ENCODE measurements at regions not wholly inside any gene's neighbourhood (a gene's known extent, or its start where the extent isn't known, plus 50 kb on each side); places are given as distances from the start of the nearest gene placed in this dataset.

GRCh38 chr4:12172198-12172973 is 743.7 kb upstream of the HS3ST1 start:
- no peak for DNase-seq

GRCh38 chr4:12170308-12170707 is 741.6 kb upstream of the HS3ST1 start:
- Histone ChIP-seq H3K27me3 (no peaks in the 10 kb centered on the region), H3K9me3 (no peaks in the 10 kb centered on the region), H3K4me1 (no peaks in the 10 kb centered on the region), H3K4me3 (no peak overlapping the region), H3K36me3 (no peaks in the 10 kb centered on the region), H3K27ac (no peak overlapping the region)
- no peak for DNase-seq
- intact Hi-C loops (cut with DNase I), result no loop called here
- 82 to 90% methylated on average over 4 of the region's 4 CpGs for WGBS, 2 donors
- TF ChIP-seq POLR2A (IDR thresholded peaks at IDR 0.05) (no peak), EP300 (IDR thresholded peaks at IDR 0.05) (no peak), CTCF (IDR thresholded peaks at IDR 0.05) (no peak), POLR2AphosphoS5 (IDR thresholded peaks at IDR 0.05) (no peak)

More at GRCh38 chr4:12172198-12172973, 743.7 kb upstream of the HS3ST1 start:
- H3K36me3 ChIP-seq, result no peaks in the 10 kb centered on the region
- no peak overlapping the region for H3K4me3 ChIP-seq
- no peaks in the 10 kb centered on the region for H3K9me3 ChIP-seq
- intact Hi-C loops (cut with DNase I), result no loop called here
- H3K4me1 ChIP-seq, result no peaks in the 10 kb centered on the region
- no peak overlapping the region for H3K27ac ChIP-seq
- TF ChIP-seq CTCF (IDR thresholded peaks at IDR 0.05), result no peak
- no peak for TF ChIP-seq POLR2A (IDR thresholded peaks at IDR 0.05)
- no peak for TF ChIP-seq EP300 (IDR thresholded peaks at IDR 0.05)
- TF ChIP-seq POLR2AphosphoS5 (IDR thresholded peaks at IDR 0.05), result no peak
- no peaks in the 10 kb centered on the region for H3K27me3 ChIP-seq
- whole genome bisulfite sequencing, 2 donors, result 48 to 57% methylated on average over 3 of the region's 3 CpGs

- TF ChIP-seq POLR2AphosphoS5 (IDR thresholded peaks at IDR 0.05) (no peak), POLR2A (IDR thresholded peaks at IDR 0.05) (no peak), EP300 (IDR thresholded peaks at IDR 0.05) (no peak), CTCF (IDR thresholded peaks at IDR 0.05) (no peak)
- no peak overlapping the region for H3K27ac ChIP-seq
Observed at GRCh38 chr4:12165616-12166015, 736.9 kb upstream of the HS3ST1 start.

GRCh38 chr4:12146339-12146738 is 717.6 kb upstream of the HS3ST1 start:
- intact Hi-C loops (cut with DNase I), result no loop called here
- no peak for TF ChIP-seq POLR2A (IDR thresholded peaks at IDR 0.05)
- TF ChIP-seq POLR2AphosphoS5 (IDR thresholded peaks at IDR 0.05), result no peak
- TF ChIP-seq EP300 (IDR thresholded peaks at IDR 0.05), result no peak
- TF ChIP-seq CTCF (IDR thresholded peaks at IDR 0.05), result no peak

More at GRCh38 chr4:12165616-12166015, 736.9 kb upstream of the HS3ST1 start:
- Histone ChIP-seq H3K9me3 (peaks cover 0 to 6% (median 0%) of the 10 kb centered on the region in 4 donors), H3K27me3 (no peaks in the 10 kb centered on the region), H3K4me3 (no peak overlapping the region), H3K36me3 (no peaks in the 10 kb centered on the region), H3K4me1 (no peaks in the 10 kb centered on the region)
- no peak for DNase-seq
- intact Hi-C loops (cut with DNase I), result no loop called here

GRCh38 chr4:12145768-12146167 is 717.1 kb upstream of the HS3ST1 start:
- H3K27ac ChIP-seq, result no peak overlapping the region
- no peak for DNase-seq
- no peak for TF ChIP-seq CTCF (IDR thresholded peaks at IDR 0.05)
- TF ChIP-seq POLR2A (IDR thresholded peaks at IDR 0.05), result no peak
- no peak for TF ChIP-seq EP300 (IDR thresholded peaks at IDR 0.05)
- TF ChIP-seq POLR2AphosphoS5 (IDR thresholded peaks at IDR 0.05), result no peak
- H3K4me3 ChIP-seq, result no peak overlapping the region
- intact Hi-C loops (cut with DNase I), result no loop called here
- no peaks in the 10 kb centered on the region for H3K9me3 ChIP-seq
- no peaks in the 10 kb centered on the region for H3K36me3 ChIP-seq
- 83 to 86% methylated on average over 1 of the region's 1 CpG for WGBS, 2 donors
- H3K27me3 ChIP-seq, result no peaks in the 10 kb centered on the region
- no peaks in the 10 kb centered on the region for H3K4me1 ChIP-seq

More at GRCh38 chr4:12146339-12146738, 717.6 kb upstream of the HS3ST1 start:
- no peaks in the 10 kb centered on the region for H3K36me3 ChIP-seq
- no peaks in the 10 kb centered on the region for H3K9me3 ChIP-seq
- no peak overlapping the region for H3K27ac ChIP-seq
- no peak overlapping the region for H3K4me3 ChIP-seq
- no peaks in the 10 kb centered on the region for H3K4me1 ChIP-seq
- DNase-seq, result no peak
- no peaks in the 10 kb centered on the region for H3K27me3 ChIP-seq

All from sigmoid colon (tissue), 6 donors.